ENCODE measurements at regions not wholly inside any gene's neighbourhood (a gene's known extent, or its start where the extent isn't known, plus 50 kb on each side); places are given as distances from the start of the nearest gene placed in this dataset.

- Mint-ChIP-seq H3K4me3 (ENCODE audit: unreplicated experiment) (no peak overlapping the region), H3K4me1 (ENCODE audit: unreplicated experiment) (no peaks in the 10 kb centered on the region), H3K27ac (ENCODE audit: unreplicated experiment) (no peak overlapping the region), H3K9me3 (ENCODE audit: unreplicated experiment) (peaks cover 15% of the 10 kb centered on the region), H3K27me3 (ENCODE audit: unreplicated experiment) (no peaks in the 10 kb centered on the region), H3K36me3 (ENCODE audit: unreplicated experiment) (no peaks in the 10 kb centered on the region)
- no peak for DNase-seq (ENCODE audit: extremely low spot score, unreplicated experiment)
- no peak for TF ChIP-seq CTCF (IDR thresholded peaks at IDR 0.05)
Observed at GRCh38 chr6:101066481-101066880, 185.4 kb upstream of the ASCC3 start.

GRCh38 chr6:101069191-101069795, 188.2 kb upstream of the ASCC3 start:
- no peaks in the 10 kb centered on the region for H3K27me3 Mint-ChIP-seq (ENCODE audit: unreplicated experiment)
- DNase-seq (ENCODE audit: extremely low spot score, unreplicated experiment) = no peak
- no peak overlapping the region for H3K4me3 Mint-ChIP-seq (ENCODE audit: unreplicated experiment)
- H3K27ac Mint-ChIP-seq (ENCODE audit: unreplicated experiment) = no peak overlapping the region
- no peaks in the 10 kb centered on the region for H3K36me3 Mint-ChIP-seq (ENCODE audit: unreplicated experiment)
- peaks cover 15% of the 10 kb centered on the region for H3K9me3 Mint-ChIP-seq (ENCODE audit: unreplicated experiment)
- H3K4me1 Mint-ChIP-seq (ENCODE audit: unreplicated experiment) = no peaks in the 10 kb centered on the region
- TF ChIP-seq CTCF (IDR thresholded peaks at IDR 0.05) = no peak

- no peaks in the 10 kb centered on the region for H3K4me1 Mint-ChIP-seq (ENCODE audit: unreplicated experiment)
- H3K4me3 Mint-ChIP-seq (ENCODE audit: unreplicated experiment) = no peak overlapping the region
- H3K9me3 Mint-ChIP-seq (ENCODE audit: unreplicated experiment) = peaks cover 15% of the 10 kb centered on the region
- H3K27me3 Mint-ChIP-seq (ENCODE audit: unreplicated experiment) = no peaks in the 10 kb centered on the region
- DNase-seq (ENCODE audit: extremely low spot score, unreplicated experiment) = no peak
- TF ChIP-seq CTCF (IDR thresholded peaks at IDR 0.05) = no peak
- H3K36me3 Mint-ChIP-seq (ENCODE audit: unreplicated experiment) = no peaks in the 10 kb centered on the region
- H3K27ac Mint-ChIP-seq (ENCODE audit: unreplicated experiment) = no peak overlapping the region
Observed at GRCh38 chr6:101070044-101070608, 189.0 kb upstream of the ASCC3 start.

- Mint-ChIP-seq H3K27me3 (ENCODE audit: unreplicated experiment) (no peaks in the 10 kb centered on the region), H3K36me3 (ENCODE audit: unreplicated experiment) (peaks cover 3% of the 10 kb centered on the region), H3K9me3 (ENCODE audit: unreplicated experiment) (peaks cover 17% of the 10 kb centered on the region), H3K4me3 (ENCODE audit: unreplicated experiment) (no peak overlapping the region), H3K4me1 (ENCODE audit: unreplicated experiment) (peaks cover 15% of the 10 kb centered on the region), H3K27ac (ENCODE audit: unreplicated experiment) (no peak overlapping the region)
- TF ChIP-seq CTCF (IDR thresholded peaks at IDR 0.05) = no peak
- no peak for DNase-seq (ENCODE audit: extremely low spot score, unreplicated experiment)
Observed at GRCh38 chr6:101077344-101077743, 196.2 kb upstream of the ASCC3 start.

GRCh38 chr6:101079696-101080270, 198.7 kb upstream of the ASCC3 start:
- no peak overlapping the region for H3K27ac Mint-ChIP-seq (ENCODE audit: unreplicated experiment)
- peaks cover 17% of the 10 kb centered on the region for H3K9me3 Mint-ChIP-seq (ENCODE audit: unreplicated experiment)
- TF ChIP-seq CTCF (IDR thresholded peaks at IDR 0.05) = no peak
- H3K4me3 Mint-ChIP-seq (ENCODE audit: unreplicated experiment) = no peak overlapping the region
- no peaks in the 10 kb centered on the region for H3K27me3 Mint-ChIP-seq (ENCODE audit: unreplicated experiment)
- peaks cover 3% of the 10 kb centered on the region for H3K36me3 Mint-ChIP-seq (ENCODE audit: unreplicated experiment)
- peaks cover 26% of the 10 kb centered on the region for H3K4me1 Mint-ChIP-seq (ENCODE audit: unreplicated experiment)
- DNase-seq (ENCODE audit: extremely low spot score, unreplicated experiment) = no peak
